SK-N-SH treated with all-trans-retinoic acid at 6 μM for 48 hours (cell line): ENCODE measurements at regions not wholly inside any gene's neighbourhood (a gene's known extent, or its start where the extent isn't known, plus 50 kb on each side); places are given as distances from the start of the nearest gene placed in this dataset.

Experiments
- CREB5 ChIP-seq: fragments of 250-450 bp; sonication (Bioruptor Pico); IDR thresholded peaks from 2 replicates; pipeline ENCODE4 v1.5.1; 2020; ENCODE audit warnings: low read depth, mild to moderate bottlenecking, moderate library complexity
- ESRRG ChIP-seq: fragments of 250-450 bp; sonication (Bioruptor Pico); IDR thresholded peaks from 2 replicates; pipeline ENCODE4 v1.6.1; 2021; ENCODE audit warnings: mild to moderate bottlenecking
- GLIS3 ChIP-seq: fragments of 250-450 bp; sonication (Bioruptor Pico); IDR thresholded peaks from 2 replicates; pipeline ENCODE4 v1.5.0; 2020; ENCODE audit warnings: mild to moderate bottlenecking, moderate library complexity
- OSR1 ChIP-seq: fragments of 250-450 bp; sonication (Bioruptor Pico); IDR thresholded peaks from 2 replicates; pipeline ENCODE4 v1.8.0; 2022; ENCODE audit warnings: moderate library complexity, mild to moderate bottlenecking, inconsistent platforms
- PATZ1 ChIP-seq: fragments of 250-450 bp; sonication (Bioruptor Pico); IDR thresholded peaks from 2 replicates; pipeline ENCODE4 v1.8.0; 2020; ENCODE audit warnings: mild to moderate bottlenecking, moderate library complexity, borderline replicate concordance
- RARB ChIP-seq: fragments of 250-450 bp; sonication (Bioruptor Pico); IDR thresholded peaks from 2 replicates; pipeline ENCODE4 v1.8.0; 2021; ENCODE audit warnings: mild to moderate bottlenecking, moderate library complexity
- ZFP30 ChIP-seq: fragments of 450-650 bp; formaldehyde crosslinking; IDR thresholded peaks from 2 replicates; pipeline ENCODE4 v1.5.0; 2022; ENCODE audit warnings: mild to moderate bottlenecking, moderate library complexity
- ZNF565 ChIP-seq: fragments of 450-650 bp; formaldehyde crosslinking; conservative IDR thresholded peaks from 2 replicates; pipeline ENCODE4 v1.5.0; 2020; ENCODE audit warnings: low read depth, mild to moderate bottlenecking, moderate library complexity

- TF ChIP-seq CREB5 (CRISPR knock-in tag): no peak
- TF ChIP-seq PATZ1: no peak
- TF ChIP-seq ESRRG (CRISPR knock-in tag): no peak
- no peak for TF ChIP-seq RARB
- TF ChIP-seq OSR1 (CRISPR knock-in tag): no peak
- TF ChIP-seq ZNF565 (CRISPR knock-in tag): no peak
- TF ChIP-seq GLIS3 (CRISPR knock-in tag): no peak
- no peak for TF ChIP-seq ZFP30 (CRISPR knock-in tag)
These were observed 60.1 kb upstream of the TMEM132E start for GRCh38 chr17:34519282-34519681.
